ENCODE measurements at regions not wholly inside any gene's neighbourhood (a gene's known extent, or its start where the extent isn't known, plus 50 kb on each side); places are given as distances from the start of the nearest gene placed in this dataset.

GRCh38 chr10:36202881-36203280 is 560.8 kb upstream of the FZD8 start:
- H3K9me3 ChIP-seq (ENCODE audit: insufficient read depth, low read depth, low read length), result no peaks in the 10 kb centered on the region
- no peak for FAIRE-seq
- peaks cover 4% of the 10 kb centered on the region for H3K9me3 Mint-ChIP-seq (ENCODE audit: unreplicated experiment)
- H2AFZ ChIP-seq (ENCODE audit: low read depth, low read length), result no peak overlapping the region
- no peaks in the 10 kb centered on the region for H3K27me3 ChIP-seq (ENCODE audit: insufficient read depth, low read length)
- no peak overlapping the region for H3K27ac ChIP-seq (ENCODE audit: low read depth, low read length)
- no peak overlapping the region for H3K9ac ChIP-seq (ENCODE audit: low read length)
- no peaks in the 10 kb centered on the region for H3K27me3 Mint-ChIP-seq (ENCODE audit: low read depth, unreplicated experiment)
- no peaks in the 10 kb centered on the region for H3K36me3 ChIP-seq (ENCODE audit: insufficient read depth, low read length)
- no peak overlapping the region for H3K4me3 Mint-ChIP-seq (ENCODE audit: unreplicated experiment)
- H3K4me3 ChIP-seq (ENCODE audit: insufficient read depth, low read depth, low read length), result no peak overlapping the region
- DNase-seq (ENCODE audit: low read depth), result no peak
- TF ChIP-seq CTCF (IDR thresholded peaks at IDR 0.05; ENCODE audit: insufficient read depth, low read depth, low read length) (no peak), EZH2 (IDR thresholded peaks at IDR 0.05; ENCODE audit: insufficient read depth, low read length) (no peak)
- H3K27ac Mint-ChIP-seq (ENCODE audit: unreplicated experiment), result no peak overlapping the region
- no peaks in the 10 kb centered on the region for H3K4me1 Mint-ChIP-seq (ENCODE audit: low read depth, unreplicated experiment)
- H3K79me2 ChIP-seq (ENCODE audit: insufficient read depth, low read length), result no peaks in the 10 kb centered on the region
- no peaks in the 10 kb centered on the region for H4K20me1 ChIP-seq (ENCODE audit: insufficient read depth, low read length)
- H3K4me2 ChIP-seq (ENCODE audit: low read length), result no peak overlapping the region
- no peaks in the 10 kb centered on the region for H3K4me1 ChIP-seq (ENCODE audit: insufficient read depth, low read length)
- H3K36me3 Mint-ChIP-seq (ENCODE audit: low read depth, unreplicated experiment), result no peaks in the 10 kb centered on the region

- H2AFZ ChIP-seq (ENCODE audit: low read depth, low read length), result no peak overlapping the region
- peaks cover 10% of the 10 kb centered on the region for H3K9me3 Mint-ChIP-seq (ENCODE audit: unreplicated experiment)
- no peak overlapping the region for H3K4me3 Mint-ChIP-seq (ENCODE audit: unreplicated experiment)
- H3K36me3 ChIP-seq (ENCODE audit: insufficient read depth, low read length), result no peaks in the 10 kb centered on the region
- no peaks in the 10 kb centered on the region for H3K79me2 ChIP-seq (ENCODE audit: insufficient read depth, low read length)
- no peaks in the 10 kb centered on the region for H3K9me3 ChIP-seq (ENCODE audit: insufficient read depth, low read depth, low read length)
- H3K27ac Mint-ChIP-seq (ENCODE audit: unreplicated experiment), result no peak overlapping the region
- no peaks in the 10 kb centered on the region for H3K27me3 ChIP-seq (ENCODE audit: insufficient read depth, low read length)
- H3K4me1 ChIP-seq (ENCODE audit: insufficient read depth, low read length), result no peaks in the 10 kb centered on the region
- no peak overlapping the region for H3K27ac ChIP-seq (ENCODE audit: low read depth, low read length)
- H3K4me1 Mint-ChIP-seq (ENCODE audit: low read depth, unreplicated experiment), result no peaks in the 10 kb centered on the region
- no peak overlapping the region for H3K4me2 ChIP-seq (ENCODE audit: low read length)
- H3K36me3 Mint-ChIP-seq (ENCODE audit: low read depth, unreplicated experiment), result no peaks in the 10 kb centered on the region
- no peaks in the 10 kb centered on the region for H4K20me1 ChIP-seq (ENCODE audit: insufficient read depth, low read length)
- TF ChIP-seq EZH2 (IDR thresholded peaks at IDR 0.05; ENCODE audit: insufficient read depth, low read length) (no peak), CTCF (IDR thresholded peaks at IDR 0.05; ENCODE audit: insufficient read depth, low read depth, low read length) (no peak)
- FAIRE-seq, result no peak
- no peak for DNase-seq (ENCODE audit: low read depth)
- no peak overlapping the region for H3K4me3 ChIP-seq (ENCODE audit: insufficient read depth, low read depth, low read length)
- H3K9ac ChIP-seq (ENCODE audit: low read length), result no peak overlapping the region
- H3K27me3 Mint-ChIP-seq (ENCODE audit: low read depth, unreplicated experiment), result no peaks in the 10 kb centered on the region
Observed at GRCh38 chr10:36200577-36200976, 558.5 kb upstream of the FZD8 start.

GRCh38 chr10:36198322-36198721 is 556.2 kb upstream of the FZD8 start:
- TF ChIP-seq CTCF (IDR thresholded peaks at IDR 0.05; ENCODE audit: insufficient read depth, low read depth, low read length) (no peak), EZH2 (IDR thresholded peaks at IDR 0.05; ENCODE audit: insufficient read depth, low read length) (no peak)
- Mint-ChIP-seq H3K4me1 (ENCODE audit: low read depth, unreplicated experiment) (no peaks in the 10 kb centered on the region), H3K27ac (ENCODE audit: unreplicated experiment) (no peak overlapping the region), H3K9me3 (ENCODE audit: unreplicated experiment) (peaks cover 16% of the 10 kb centered on the region), H3K4me3 (ENCODE audit: unreplicated experiment) (no peak overlapping the region), H3K36me3 (ENCODE audit: low read depth, unreplicated experiment) (no peaks in the 10 kb centered on the region), H3K27me3 (ENCODE audit: low read depth, unreplicated experiment) (no peaks in the 10 kb centered on the region)
- H3K27me3 ChIP-seq (ENCODE audit: insufficient read depth, low read length), result no peaks in the 10 kb centered on the region
- H2AFZ ChIP-seq (ENCODE audit: low read depth, low read length), result no peak overlapping the region
- DNase-seq (ENCODE audit: low read depth) (no peak), FAIRE-seq (no peak)
- no peak overlapping the region for H3K27ac ChIP-seq (ENCODE audit: low read depth, low read length)
- no peaks in the 10 kb centered on the region for H4K20me1 ChIP-seq (ENCODE audit: insufficient read depth, low read length)
- no peak overlapping the region for H3K4me2 ChIP-seq (ENCODE audit: low read length)
- no peaks in the 10 kb centered on the region for H3K4me1 ChIP-seq (ENCODE audit: insufficient read depth, low read length)
- H3K36me3 ChIP-seq (ENCODE audit: insufficient read depth, low read length), result no peaks in the 10 kb centered on the region
- no peaks in the 10 kb centered on the region for H3K79me2 ChIP-seq (ENCODE audit: insufficient read depth, low read length)
- no peak overlapping the region for H3K9ac ChIP-seq (ENCODE audit: low read length)
- no peaks in the 10 kb centered on the region for H3K9me3 ChIP-seq (ENCODE audit: insufficient read depth, low read depth, low read length)
- H3K4me3 ChIP-seq (ENCODE audit: insufficient read depth, low read depth, low read length), result no peak overlapping the region

Measured in astrocyte (in vitro differentiated cells and primary cell).